ENCODE measurements at regions not wholly inside any gene's neighbourhood (a gene's known extent, or its start where the extent isn't known, plus 50 kb on each side); places are given as distances from the start of the nearest gene placed in this dataset.

- no peak for TF ChIP-seq EZH2 (IDR thresholded peaks at IDR 0.05)
- no peak for TF ChIP-seq POLR2AphosphoS5 (IDR thresholded peaks at IDR 0.05; ENCODE audit: borderline replicate concordance, low read depth, low read length)
Measured at GRCh38 chr18:966759-967576, 62.3 kb downstream of the ADCYAP1 start.
